ENCODE measurements at regions not wholly inside any gene's neighbourhood (a gene's known extent, or its start where the extent isn't known, plus 50 kb on each side); places are given as distances from the start of the nearest gene placed in this dataset.

GRCh38 chr16:5665834-5666233 is 568.2 kb upstream of the EEF2KMT start:
- TF ChIP-seq CTCF (IDR thresholded peaks at IDR 0.05; ENCODE audit: low read depth, low read length) (no peak), MAX (IDR thresholded peaks at IDR 0.05; ENCODE audit: low read depth, low read length) (no peak), POLR2A (IDR thresholded peaks at IDR 0.05; ENCODE audit: extremely low read depth, insufficient read length) (no peak), MYC (IDR thresholded peaks at IDR 0.05; ENCODE audit: low read depth, low read length) (no peak)
- H3K4me3 ChIP-seq (ENCODE audit: low read depth, low read length) = no peak overlapping the region
- DNase-seq (ENCODE audit: low read depth) = no peak

- TF ChIP-seq CTCF (IDR thresholded peaks at IDR 0.05; ENCODE audit: low read depth, low read length) (no peak), MYC (IDR thresholded peaks at IDR 0.05; ENCODE audit: low read depth, low read length) (no peak), MAX (IDR thresholded peaks at IDR 0.05; ENCODE audit: low read depth, low read length) (no peak), POLR2A (IDR thresholded peaks at IDR 0.05; ENCODE audit: extremely low read depth, insufficient read length) (no peak)
- no peak for DNase-seq (ENCODE audit: low read depth)
- no peak overlapping the region for H3K4me3 ChIP-seq (ENCODE audit: low read depth, low read length)
These were observed 556.2 kb upstream of the EEF2KMT start for GRCh38 chr16:5653789-5654188.

- H3K4me3 ChIP-seq (ENCODE audit: low read depth, low read length) = no peak overlapping the region
- TF ChIP-seq MYC (IDR thresholded peaks at IDR 0.05; ENCODE audit: low read depth, low read length) (no peak), MAX (IDR thresholded peaks at IDR 0.05; ENCODE audit: low read depth, low read length) (no peak), CTCF (IDR thresholded peaks at IDR 0.05; ENCODE audit: low read depth, low read length) (no peak), POLR2A (IDR thresholded peaks at IDR 0.05; ENCODE audit: extremely low read depth, insufficient read length) (no peak)
- DNase-seq (ENCODE audit: low read depth) = no peak
These were observed 555.4 kb upstream of the EEF2KMT start for GRCh38 chr16:5653041-5653440.

- no peak overlapping the region for H3K4me3 ChIP-seq (ENCODE audit: low read depth, low read length)
- TF ChIP-seq POLR2A (IDR thresholded peaks at IDR 0.05; ENCODE audit: extremely low read depth, insufficient read length) (no peak), MYC (IDR thresholded peaks at IDR 0.05; ENCODE audit: low read depth, low read length) (no peak), CTCF (IDR thresholded peaks at IDR 0.05; ENCODE audit: low read depth, low read length) (no peak), MAX (IDR thresholded peaks at IDR 0.05; ENCODE audit: low read depth, low read length) (no peak)
- DNase-seq (ENCODE audit: low read depth) = no peak
These were observed 552.5 kb upstream of the EEF2KMT start for GRCh38 chr16:5649762-5650743.

GRCh38 chr16:5647051-5647450 is 549.5 kb upstream of the EEF2KMT start:
- DNase-seq (ENCODE audit: low read depth) = no peak
- H3K4me3 ChIP-seq (ENCODE audit: low read depth, low read length) = no peak overlapping the region

More at GRCh38 chr16:5647051-5647450, 549.5 kb upstream of the EEF2KMT start:
- TF ChIP-seq CTCF (IDR thresholded peaks at IDR 0.05; ENCODE audit: low read depth, low read length) (no peak), MAX (IDR thresholded peaks at IDR 0.05; ENCODE audit: low read depth, low read length) (no peak), POLR2A (IDR thresholded peaks at IDR 0.05; ENCODE audit: extremely low read depth, insufficient read length) (no peak), MYC (IDR thresholded peaks at IDR 0.05; ENCODE audit: low read depth, low read length) (no peak)
